Kidney glomerular epithelial cell (primary cell): ENCODE measurements at regions not wholly inside any gene's neighbourhood (a gene's known extent, or its start where the extent isn't known, plus 50 kb on each side); places are given as distances from the start of the nearest gene placed in this dataset.

Experiments used
- DNase-seq: peaks from one replicate; lab custom pipeline; 2025; lab: John Stamatoyannopoulos, UW

- no peak for DNase-seq
Measured at GRCh38 chr20:50378170-50379000, 131.8 kb upstream of the PTPN1 start.

DNA sequence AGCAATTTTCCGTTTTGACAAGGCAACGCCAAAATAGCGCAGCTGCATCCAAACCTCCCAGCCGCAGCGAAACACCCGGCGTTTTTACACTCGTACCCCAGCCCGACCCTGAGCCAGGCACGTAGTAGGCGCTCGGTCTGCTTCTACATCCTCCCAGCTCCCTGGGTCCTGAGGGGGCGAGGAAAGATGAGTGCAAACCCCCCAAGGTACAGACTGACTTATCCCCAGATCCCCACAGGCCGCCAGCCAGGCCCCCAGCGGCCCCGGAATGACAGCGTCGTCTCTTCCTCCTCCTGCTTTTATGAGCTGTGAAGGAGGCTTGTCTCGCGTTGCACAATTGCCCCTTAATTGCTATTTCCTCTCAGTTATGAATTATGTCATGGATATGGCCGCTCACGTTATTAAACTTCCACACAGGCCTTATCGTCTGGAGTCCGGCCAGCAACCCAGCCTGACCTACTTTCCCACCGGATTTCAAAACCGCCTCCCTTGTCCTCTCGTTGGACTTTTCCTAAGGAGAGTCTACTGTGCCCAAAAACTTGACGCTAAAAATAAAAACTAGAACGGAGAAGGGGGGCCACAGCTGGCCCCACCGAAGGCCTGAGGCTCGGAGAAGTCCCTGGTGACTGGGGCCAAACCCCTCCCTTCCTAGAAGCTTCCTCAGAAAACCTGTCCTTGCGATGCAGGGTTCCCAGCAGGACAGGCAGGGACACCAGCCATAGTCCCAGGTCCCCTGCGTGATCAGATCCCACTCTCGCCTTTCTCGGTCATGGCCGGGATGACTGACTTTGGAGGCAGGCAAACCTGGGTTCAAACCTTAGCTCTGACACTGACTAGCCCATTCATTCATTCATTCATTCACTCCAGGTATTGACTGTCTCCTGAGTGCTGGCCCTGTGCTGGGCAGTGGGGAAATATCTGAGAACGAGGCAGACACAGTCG is 130.9 kb upstream of the PTPN1 start:
- no peak for DNase-seq

- DNase-seq = no peak
Measured at GRCh38 chr20:50379991-50380696, 130.0 kb upstream of the PTPN1 start.

DNA sequence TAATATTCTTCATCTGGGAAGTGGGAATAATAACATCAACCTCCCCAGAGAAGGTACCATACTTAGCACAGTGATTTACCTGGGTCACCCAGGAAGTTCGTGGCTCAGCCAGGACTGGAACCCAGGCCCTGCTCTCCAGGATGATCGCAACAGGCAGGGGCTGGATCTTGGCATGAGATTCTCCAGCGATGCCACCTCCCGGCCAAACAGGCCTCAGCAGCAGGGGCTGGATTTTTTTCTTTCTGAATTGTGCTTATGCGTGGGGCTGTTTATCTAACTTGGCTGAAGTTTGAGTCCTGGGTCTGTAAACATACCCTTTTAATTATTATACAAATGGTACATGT is 129.5 kb upstream of the PTPN1 start:
- DNase-seq = peak; percentile 22

DNA sequence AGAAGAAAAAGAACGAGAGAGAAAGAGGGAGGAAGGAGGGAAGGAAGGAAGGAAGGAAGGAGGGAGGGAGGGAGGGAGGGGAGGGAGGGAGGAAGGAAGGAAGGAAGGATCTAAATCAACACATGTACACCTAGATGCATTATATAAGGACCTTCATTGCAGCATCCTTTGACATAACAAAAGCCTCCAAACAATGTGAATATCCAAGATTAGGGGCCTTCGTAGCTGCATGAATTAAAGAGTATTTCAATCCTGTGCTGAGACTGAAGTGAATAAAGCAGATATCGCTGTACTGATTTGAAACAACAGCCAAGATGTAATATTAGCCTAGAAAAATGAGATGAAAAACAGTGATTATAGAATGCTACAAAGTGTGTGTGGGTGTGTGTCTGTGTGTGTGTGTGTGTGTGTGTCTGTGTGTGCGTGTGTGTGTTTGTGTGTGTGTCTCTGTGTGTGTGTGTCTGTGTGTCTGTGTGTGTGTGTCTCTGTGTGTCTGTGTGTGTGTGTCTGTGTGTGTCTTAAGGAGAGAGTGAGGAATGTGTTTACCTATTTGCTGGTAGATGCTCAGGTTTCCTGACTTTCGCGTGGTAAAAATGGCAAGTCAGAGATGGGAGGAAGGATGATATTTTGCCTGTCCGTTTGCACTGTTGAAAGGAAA is 129.0 kb upstream of the PTPN1 start:
- DNase-seq = no peak

DNA sequence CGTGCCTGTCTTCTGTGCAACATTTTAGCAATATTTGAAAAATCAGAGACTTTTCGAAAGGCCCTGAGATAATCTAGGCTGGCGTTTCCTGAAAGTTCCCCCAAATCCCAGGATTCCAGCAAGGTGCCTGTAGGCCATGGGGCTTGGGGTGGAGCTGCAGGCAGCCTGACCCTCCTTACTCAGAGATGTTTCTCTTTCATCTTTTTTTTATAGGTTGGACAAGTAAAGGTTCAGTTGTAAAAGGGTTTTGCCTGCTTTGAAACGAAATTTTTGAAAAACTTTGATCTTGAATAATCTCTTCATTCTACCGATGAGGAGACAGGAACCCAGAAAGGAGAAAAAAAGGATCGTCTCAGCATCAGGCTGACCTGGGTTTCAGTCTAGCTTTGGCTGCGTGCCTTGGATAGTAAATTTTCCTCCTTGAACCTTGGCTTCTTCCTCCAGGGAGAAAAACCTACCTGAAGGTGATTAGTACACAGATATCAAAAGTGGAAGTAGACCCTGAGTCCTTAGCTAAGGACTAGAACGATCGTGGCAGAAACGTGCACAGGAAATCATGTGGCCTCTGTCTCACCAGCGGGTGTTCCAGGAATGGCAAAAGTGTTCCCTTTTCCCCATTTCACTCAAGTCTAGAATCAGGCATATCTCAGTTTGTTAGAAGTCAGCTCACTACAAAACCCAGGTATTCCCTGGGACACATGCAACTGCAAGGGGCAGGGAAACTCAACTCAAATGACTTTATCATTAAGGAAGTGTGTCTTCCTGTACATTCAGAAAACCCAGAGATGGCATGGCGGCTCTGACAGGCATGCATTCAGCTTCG is 128.2 kb upstream of the PTPN1 start:
- no peak for DNase-seq

DNA sequence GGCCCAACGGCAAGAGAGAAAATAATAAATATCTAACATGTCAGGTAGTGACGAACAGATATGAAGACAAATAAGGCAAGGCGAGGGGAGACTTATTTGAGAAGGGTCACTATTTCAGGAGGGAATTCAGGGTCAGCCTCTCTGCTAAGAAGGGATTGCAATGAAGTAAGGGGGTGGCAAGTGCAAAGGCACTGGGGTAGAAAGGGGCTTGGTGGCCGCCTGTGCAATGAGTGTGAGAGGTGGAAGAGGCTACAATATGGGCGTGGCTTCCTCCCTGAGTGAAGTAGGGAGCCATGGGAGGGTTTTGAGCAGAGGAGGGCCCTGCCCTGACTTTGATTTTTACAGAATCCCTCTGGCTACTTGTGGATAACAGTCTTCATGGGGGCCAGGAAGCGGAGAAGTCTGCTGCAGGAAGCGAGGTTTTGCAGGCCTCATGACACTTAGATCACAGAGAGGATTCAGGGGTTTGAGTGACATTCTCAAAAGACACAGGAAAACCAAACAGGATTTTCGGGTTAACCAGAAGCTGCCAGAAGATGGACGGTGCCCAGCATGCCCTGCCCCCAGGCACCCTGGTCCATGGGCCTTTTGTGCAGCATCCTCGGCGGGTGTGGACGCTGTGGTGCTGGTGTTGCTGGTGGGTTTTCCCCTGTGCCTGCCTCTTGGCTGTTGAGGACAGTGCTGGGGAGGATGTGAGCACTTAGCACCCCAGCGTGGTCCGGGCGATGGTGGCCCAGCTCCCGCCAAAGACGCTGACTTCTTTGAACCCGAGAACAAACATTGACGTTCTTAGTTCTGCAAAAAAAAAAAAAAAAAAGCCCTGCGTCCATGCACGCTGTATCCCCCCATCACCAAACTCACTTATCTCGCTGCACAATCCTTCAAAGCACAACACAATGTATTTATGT is 124.2 kb upstream of the PTPN1 start:
- no peak for DNase-seq

DNA sequence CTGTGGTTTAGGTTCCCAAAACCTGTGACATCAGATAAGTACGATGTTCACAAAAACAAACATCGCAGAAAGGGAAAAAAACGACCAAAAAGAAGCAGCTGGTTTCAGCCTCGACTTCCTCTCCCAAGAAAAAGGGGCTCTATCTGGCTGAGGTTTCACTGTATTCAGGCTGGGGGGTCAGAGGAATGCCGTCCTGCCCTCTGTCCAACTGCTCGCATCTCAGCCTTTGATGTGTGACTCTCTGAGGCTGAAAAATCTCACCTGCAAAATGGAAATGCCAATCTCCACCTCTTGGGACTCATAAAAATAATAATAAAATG is 123.6 kb upstream of the PTPN1 start:
- DNase-seq = no peak

DNA sequence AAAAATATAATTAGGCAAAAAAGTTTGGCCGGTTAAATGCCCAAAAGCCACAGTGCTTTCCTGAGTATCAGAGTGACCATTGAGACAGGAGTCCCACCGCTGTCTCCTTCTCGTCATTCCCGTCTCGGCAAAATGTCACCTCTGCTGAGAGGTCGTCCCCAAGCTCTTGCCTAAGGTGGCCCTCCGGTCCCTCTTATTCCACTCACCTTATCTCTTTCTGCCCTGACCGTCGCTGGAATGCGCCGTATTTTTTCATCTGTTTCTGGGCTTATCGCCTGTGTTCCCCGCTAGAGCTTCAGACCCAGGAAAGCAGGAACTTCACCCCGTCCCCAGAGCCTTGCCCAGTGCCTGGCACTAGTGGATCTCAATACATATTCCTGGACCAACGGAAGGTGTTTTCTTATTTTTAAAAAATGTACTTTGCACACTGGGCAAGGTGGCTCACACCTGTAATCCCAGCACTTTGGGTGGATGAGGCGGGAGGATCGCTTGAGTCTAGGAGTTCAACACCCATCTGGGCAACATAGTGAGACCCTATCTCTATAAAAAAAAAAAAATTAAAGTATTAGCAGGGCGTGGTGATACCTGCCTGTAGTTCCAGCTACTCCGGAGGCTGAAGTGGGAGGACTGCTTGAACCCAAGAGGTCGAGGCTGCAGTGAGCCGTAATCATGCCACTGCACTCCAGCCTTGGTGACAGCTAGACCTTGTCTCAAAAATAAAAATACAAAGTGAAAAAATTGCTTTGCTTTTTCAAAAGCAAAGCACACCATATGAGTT is 122.8 kb upstream of the PTPN1 start:
- no peak for DNase-seq

GRCh38 chr20:50387996-50388332 is 122.2 kb upstream of the PTPN1 start:
- DNase-seq = no peak

- no peak for DNase-seq
Measured at GRCh38 chr20:50388733-50389437, 121.3 kb upstream of the PTPN1 start.

GRCh38 chr20:50389438-50389807 is 120.8 kb upstream of the PTPN1 start:
- no peak for DNase-seq

DNA sequence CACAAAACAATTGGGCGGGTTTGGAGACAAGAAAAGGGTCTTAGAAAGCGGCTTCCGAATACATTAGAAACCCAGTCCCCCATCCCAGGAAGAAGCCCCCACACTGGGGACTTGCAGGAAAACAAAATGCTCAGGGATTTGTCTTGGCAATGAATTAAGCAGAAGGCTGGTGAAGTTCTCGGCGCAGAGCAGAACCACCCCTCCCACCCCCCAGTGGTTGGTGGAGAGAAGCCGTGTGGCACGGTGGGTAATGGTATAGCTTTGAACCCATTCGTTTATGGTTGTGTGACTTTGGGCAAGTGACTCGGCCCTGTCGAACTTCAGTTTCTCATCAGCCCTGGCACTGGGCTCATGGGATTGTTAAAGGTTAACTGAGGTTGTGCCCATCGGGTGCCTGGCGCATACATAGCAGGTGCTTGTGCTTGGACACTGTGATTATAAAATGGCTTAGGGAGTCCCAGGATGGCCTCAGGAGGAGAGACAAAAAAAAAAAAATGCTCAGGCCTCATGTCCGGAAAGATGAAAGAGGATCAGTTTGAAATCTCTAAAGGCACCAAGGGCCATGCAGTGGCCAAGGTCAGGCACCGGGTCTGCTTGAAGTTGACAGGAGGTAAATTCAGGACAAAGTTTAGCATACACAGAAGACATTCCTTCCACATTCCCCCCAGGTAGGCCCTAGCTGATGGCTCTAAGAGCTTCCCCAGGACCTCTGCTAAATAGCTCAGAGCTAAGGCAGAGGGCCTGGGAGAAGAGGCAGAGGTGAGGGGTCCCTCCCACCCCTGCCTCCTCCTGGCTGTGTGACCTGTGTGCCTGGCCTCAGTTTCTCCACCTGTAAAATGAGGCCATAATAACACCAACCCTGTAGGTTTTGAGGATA is 120.1 kb upstream of the PTPN1 start:
- no peak for DNase-seq

DNA sequence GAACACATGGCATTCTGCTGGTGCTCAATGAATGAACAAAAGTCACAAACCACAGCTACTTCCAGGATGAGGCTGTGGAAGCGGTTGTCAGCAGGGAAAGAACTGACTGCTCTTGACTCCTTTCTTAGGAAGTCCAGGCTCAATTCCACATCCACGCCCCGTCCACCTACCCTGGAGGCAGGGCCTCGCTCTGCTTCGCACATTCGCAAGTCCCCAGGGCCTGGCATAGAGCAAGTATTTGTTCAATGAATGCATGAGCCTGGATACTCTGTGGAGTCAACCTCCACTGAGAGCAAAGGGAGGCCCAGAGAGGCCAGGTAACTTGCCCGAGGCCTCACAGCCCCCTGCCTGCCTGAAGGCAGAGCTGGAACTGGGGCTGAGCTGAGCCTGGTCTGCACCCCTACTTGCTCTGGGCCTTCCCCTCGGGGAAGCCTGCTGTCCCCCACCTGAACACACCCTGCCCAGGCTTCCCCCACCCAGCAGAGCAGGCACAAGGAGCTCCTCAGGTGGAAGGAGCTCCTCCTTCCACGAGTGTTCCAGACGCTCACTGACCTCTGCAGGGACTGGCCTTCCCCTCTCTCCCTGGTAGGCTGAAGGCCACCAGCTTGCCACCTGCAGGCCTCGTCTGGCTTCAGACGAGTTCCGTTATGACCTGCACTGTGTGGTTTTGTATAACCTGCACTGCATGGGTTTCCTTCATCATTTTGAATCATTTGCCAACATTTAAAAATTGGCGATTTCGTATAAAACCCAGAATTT is 119.3 kb upstream of the PTPN1 start:
- DNase-seq = no peak

- no peak for DNase-seq
Measured at GRCh38 chr20:50391444-50392137, 118.6 kb upstream of the PTPN1 start.

DNA sequence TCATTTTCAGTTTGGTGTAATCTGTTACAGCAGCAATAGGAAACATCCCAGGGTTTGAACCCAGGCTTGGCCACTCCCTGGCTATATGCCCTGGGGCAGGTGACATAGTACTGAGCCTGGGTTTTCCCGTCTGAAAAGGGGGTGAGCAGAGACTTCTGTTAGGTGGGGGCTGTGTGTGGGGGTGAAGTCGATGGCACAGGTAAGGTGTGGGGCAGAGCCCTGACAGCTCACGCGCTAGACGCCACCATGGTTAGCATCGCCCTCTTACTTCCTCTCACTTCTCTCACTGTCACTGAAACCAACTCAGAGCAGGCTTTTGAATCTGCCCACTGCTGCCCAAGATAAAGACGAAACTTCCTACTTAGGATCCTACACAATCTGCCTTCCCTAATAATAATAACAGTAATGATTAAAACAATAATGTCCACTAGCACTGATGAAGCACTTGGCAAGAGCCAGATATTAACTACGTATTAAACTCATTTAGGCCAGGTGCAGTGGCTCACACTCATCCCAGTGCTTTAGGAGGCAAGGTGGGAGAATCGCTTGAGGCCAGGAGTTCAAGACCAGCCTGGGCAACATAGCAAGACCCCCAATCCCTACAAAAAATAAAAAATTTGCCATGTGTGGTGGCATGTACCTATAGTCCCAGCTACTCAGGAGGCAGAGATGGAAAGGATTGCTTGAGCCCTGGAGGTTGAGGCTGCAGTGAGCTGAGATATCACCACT is 117.9 kb upstream of the PTPN1 start:
- no peak for DNase-seq
